ENCODE measurements at regions not wholly inside any gene's neighbourhood (a gene's known extent, or its start where the extent isn't known, plus 50 kb on each side); places are given as distances from the start of the nearest gene placed in this dataset.

GRCh38 chr1:29673228-29673500, 436.8 kb downstream of the PTPRU start:
- no peak for DNase-seq (ENCODE audit: low spot score)

GRCh38 chr1:29672416-29673227, 436.3 kb downstream of the PTPRU start:
- DNase-seq (ENCODE audit: low spot score), result no peak

GRCh38 chr1:29671446-29672356, 435.4 kb downstream of the PTPRU start:
- no peak for DNase-seq (ENCODE audit: low spot score)

GRCh38 chr1:29670752-29671151, 434.4 kb downstream of the PTPRU start:
- no peak for DNase-seq (ENCODE audit: low spot score)

- no peak for DNase-seq (ENCODE audit: low spot score)
Observed at GRCh38 chr1:29669912-29670311, 433.6 kb downstream of the PTPRU start.

GRCh38 chr1:29669158-29669871, 433.0 kb downstream of the PTPRU start:
- DNase-seq (ENCODE audit: low spot score), result no peak

GRCh38 chr1:29668551-29669157, 432.3 kb downstream of the PTPRU start:
- DNase-seq (ENCODE audit: low spot score), result no peak

- no peak for DNase-seq (ENCODE audit: low spot score)
Observed at GRCh38 chr1:29667951-29668350, 431.6 kb downstream of the PTPRU start.

- DNase-seq (ENCODE audit: low spot score), result no peak
Observed at GRCh38 chr1:29664711-29665110, 428.4 kb downstream of the PTPRU start.

- DNase-seq (ENCODE audit: low spot score), result no peak
Observed at GRCh38 chr1:29658688-29659087, 422.4 kb downstream of the PTPRU start.

GRCh38 chr1:29657816-29658215, 421.5 kb downstream of the PTPRU start:
- DNase-seq (ENCODE audit: low spot score), result no peak

- no peak for DNase-seq (ENCODE audit: low spot score)
Observed at GRCh38 chr1:29655945-29656850, 419.9 kb downstream of the PTPRU start.

GRCh38 chr1:29655145-29655544, 418.8 kb downstream of the PTPRU start:
- no peak for DNase-seq (ENCODE audit: low spot score)

GRCh38 chr1:29653886-29654450, 417.6 kb downstream of the PTPRU start:
- no peak for DNase-seq (ENCODE audit: low spot score)

GRCh38 chr1:29653034-29653810, 416.9 kb downstream of the PTPRU start:
- no peak for DNase-seq (ENCODE audit: low spot score)

- no peak for DNase-seq (ENCODE audit: low spot score)
Observed at GRCh38 chr1:29651684-29652665, 415.7 kb downstream of the PTPRU start.

GRCh38 chr1:29651246-29651645, 414.9 kb downstream of the PTPRU start:
- DNase-seq (ENCODE audit: low spot score), result no peak

- no peak for DNase-seq (ENCODE audit: low spot score)
Observed at GRCh38 chr1:29650476-29650875, 414.2 kb downstream of the PTPRU start.

GRCh38 chr1:29650041-29650400, 413.7 kb downstream of the PTPRU start:
- no peak for DNase-seq (ENCODE audit: low spot score)

Data from H4 (cell line).